Left cardiac atrium (tissue), 4 donors: ENCODE measurements at regions not wholly inside any gene's neighbourhood (a gene's known extent, or its start where the extent isn't known, plus 50 kb on each side); places are given as distances from the start of the nearest gene placed in this dataset.
"Not testable (repeated sequence)": the region's sequence is repeated elsewhere in the genome, so short reads cannot be mapped to it uniquely, and the experiment has no call there.

ENCODE experiments used
- ATAC-seq, 2 donors: fragments of 200-7000 bp; cut with Tn5 transposase; one replicate each; pipeline ENCODE4 v1.9.1; 2020; ENCODE audit warnings: mild to moderate bottlenecking in 2 of 2, moderate library complexity in 2 of 2
- DNase-seq: peaks from one replicate; pipeline ENCODE4 v3.0.0-alpha.2; 2020
- intact Hi-C, 2 donors: fragments of 100-400 bp; cut with DNase I; formaldehyde crosslinking; loops; one replicate each; pipeline versions ENCODE4 v1.14.1 to v1.15.1; 2022 to 2023
- donor health status: DM: no; HTN: yes; CAD: no.
- donor health status: DM: no; HTN: yes; CAD: no; lungs with severe emphysema.
- donor health status: DM: yes; HTN: yes; CAD: no.
- donor health status: Dilated cardiomyopathy.

GRCh38 chr1:94679332-94680038, 137.9 kb upstream of the F3 start:
- peak; percentile 64 for DNase-seq
- ATAC-seq = peak; percentile 76 to 89
- intact Hi-C loops = no loop called here

- intact Hi-C loops = no loop called here
- no peak for DNase-seq
- ATAC-seq = peak in 1 of 2 donors; percentile 58
Observed at GRCh38 chr1:94678202-94678848, 136.8 kb upstream of the F3 start.

GRCh38 chr1:94677714-94678113, 136.2 kb upstream of the F3 start:
- no peak for DNase-seq
- intact Hi-C loops = no loop called here
- ATAC-seq = no peak

- no peak for ATAC-seq
- intact Hi-C loops = no loop called here
- DNase-seq = no peak
Observed at GRCh38 chr1:94677087-94677486, 135.5 kb upstream of the F3 start.

GRCh38 chr1:94676686-94677085, 135.1 kb upstream of the F3 start:
- intact Hi-C loops = no loop called here
- ATAC-seq = no peak
- no peak for DNase-seq

- no peak for DNase-seq
- intact Hi-C loops = no loop called here
- no peak for ATAC-seq
Observed at GRCh38 chr1:94675373-94675772, 133.8 kb upstream of the F3 start.

GRCh38 chr1:94674876-94675275, 133.3 kb upstream of the F3 start:
- ATAC-seq (no peak), DNase-seq (no peak)
- intact Hi-C loops = no loop called here

GRCh38 chr1:94672934-94673333, 131.4 kb upstream of the F3 start:
- intact Hi-C loops = no loop called here
- ATAC-seq (no peak), DNase-seq (no peak)

- intact Hi-C loops = no loop called here
- no peak for DNase-seq
- ATAC-seq = no peak
Observed at GRCh38 chr1:94672001-94672400, 130.4 kb upstream of the F3 start.

GRCh38 chr1:94670273-94670672, 128.7 kb upstream of the F3 start:
- intact Hi-C loops = no loop called here
- DNase-seq (no peak), ATAC-seq (no peak)

- DNase-seq (no peak), ATAC-seq (no peak)
- intact Hi-C loops = no loop called here
Observed at GRCh38 chr1:94669198-94669597, 127.6 kb upstream of the F3 start.

GRCh38 chr1:94668528-94668927, 127.0 kb upstream of the F3 start:
- ATAC-seq (no peak), DNase-seq (no peak)
- intact Hi-C loops = no loop called here

GRCh38 chr1:94667818-94668217, 126.3 kb upstream of the F3 start:
- intact Hi-C loops = no loop called here
- ATAC-seq = no peak
- no peak for DNase-seq

- intact Hi-C loops = no loop called here
- DNase-seq (no peak), ATAC-seq (no peak)
Observed at GRCh38 chr1:94666797-94667196, 125.2 kb upstream of the F3 start.

GRCh38 chr1:94661431-94661932, 119.9 kb upstream of the F3 start:
- ATAC-seq = no peak
- no peak for DNase-seq
- intact Hi-C loops = no loop called here

GRCh38 chr1:94660994-94661393, 119.4 kb upstream of the F3 start:
- DNase-seq (no peak), ATAC-seq (no peak)
- intact Hi-C loops = no loop called here

- intact Hi-C loops = no loop called here
- no peak for ATAC-seq
- DNase-seq = no peak
Observed at GRCh38 chr1:94660258-94660657, 118.7 kb upstream of the F3 start.

- not testable (repeated sequence) for ATAC-seq, DNase-seq
- intact Hi-C loops = loop anchor here in 1 of 2 donors (10.0 kb wide), 1 partner anchor 124 kb away; no protein-coding TSS in a partner anchor
Observed at GRCh38 chr1:94659202-94659601, 117.6 kb upstream of the F3 start.

- ATAC-seq (peak; percentile 89 to 95), DNase-seq (peak; percentile 44)
- intact Hi-C loops = loop anchor here in 1 of 2 donors (10.0 kb wide), 1 partner anchor 123 kb away; no protein-coding TSS in a partner anchor
Observed at GRCh38 chr1:94658221-94658620, 116.7 kb upstream of the F3 start.

GRCh38 chr1:94657776-94658175, 116.2 kb upstream of the F3 start:
- DNase-seq (peak; percentile 57), ATAC-seq (peak; percentile 61 to 68)
- intact Hi-C loops = loop anchor here in 1 of 2 donors (10.0 kb wide), 1 partner anchor 123 kb away; no protein-coding TSS in a partner anchor

- intact Hi-C loops = loop anchor here in 1 of 2 donors (10.0 kb wide), 1 partner anchor 122 kb away; no protein-coding TSS in a partner anchor
- DNase-seq (no peak), ATAC-seq (no peak)
Observed at GRCh38 chr1:94656967-94657366, 115.4 kb upstream of the F3 start.
